KMS-11 (cell line): ENCODE measurements at regions not wholly inside any gene's neighbourhood (a gene's known extent, or its start where the extent isn't known, plus 50 kb on each side); places are given as distances from the start of the nearest gene placed in this dataset.

Source experiments
- H2AFZ ChIP-seq: fragments of 200-600 bp; sonication (generic); 2 replicates; pipeline ENCODE4 v1.6.1; 2016; ENCODE audit warnings: antibody characterized with exemption, mixed run types, low read depth
- H3K27ac ChIP-seq: fragments of 200-600 bp; sonication (generic); 2 replicates; pipeline ENCODE4 v1.6.1; 2016; ENCODE audit warnings: mild to moderate bottlenecking, mixed run types
- H3K27me3 ChIP-seq: fragments of 200-600 bp; sonication (generic); 2 replicates; pipeline ENCODE4 v1.6.1; 2017; ENCODE audit warnings: mild to moderate bottlenecking, low read depth, mixed run types, moderate library complexity; ENCODE audit not compliant: insufficient read depth
- H3K36me3 ChIP-seq: fragments of 200-600 bp; sonication (generic); 2 replicates; pipeline ENCODE4 v1.6.1; 2017; ENCODE audit warnings: mild to moderate bottlenecking, mixed run types; ENCODE audit not compliant: insufficient read depth
- H3K4me1 ChIP-seq: fragments of 200-600 bp; sonication (generic); 2 replicates; pipeline ENCODE4 v1.6.1; 2016; ENCODE audit warnings: mild to moderate bottlenecking, low read depth, mixed run types; ENCODE audit not compliant: poor library complexity, severe bottlenecking
- H3K4me2 ChIP-seq: fragments of 200-600 bp; sonication (generic); 2 replicates; pipeline ENCODE4 v1.7.0; 2016; ENCODE audit warnings: mild to moderate bottlenecking, mixed run types
- H3K4me3 ChIP-seq: fragments of 200-600 bp; sonication (generic); IDR thresholded peaks from 2 replicates; pipeline ENCODE4 v1.6.1; 2017; ENCODE audit warnings: low read depth, low read length, mixed read lengths; ENCODE audit not compliant: insufficient read depth
- H3K79me2 ChIP-seq: fragments of 200-600 bp; sonication (generic); 2 replicates; pipeline ENCODE4 v1.6.1; 2016; ENCODE audit warnings: low read depth, mixed run types; ENCODE audit not compliant: insufficient read depth
- H3K9ac ChIP-seq: fragments of 200-600 bp; sonication (generic); 2 replicates; pipeline ENCODE4 v1.6.1; 2016; ENCODE audit warnings: mild to moderate bottlenecking, mixed run types
- H4K20me1 ChIP-seq: fragments of 200-600 bp; sonication (generic); 2 replicates; pipeline ENCODE4 v1.6.1; 2016; ENCODE audit warnings: mild to moderate bottlenecking, mixed run types; ENCODE audit not compliant: insufficient read depth
- CTCF ChIP-seq: fragments of 200-600 bp; sonication (generic); conservative IDR thresholded peaks from 2 replicates; pipeline ENCODE4 v1.6.1; 2017; ENCODE audit warnings: low read depth, mild to moderate bottlenecking, antibody characterized with exemption, low read length, moderate library complexity, mixed read lengths

- H3K4me1 ChIP-seq: no peaks in the 10 kb centered on the region
- no peaks in the 10 kb centered on the region for H3K27me3 ChIP-seq
- TF ChIP-seq CTCF: no peak
- no peak overlapping the region for H2AFZ ChIP-seq
- no peaks in the 10 kb centered on the region for H4K20me1 ChIP-seq
- H3K9ac ChIP-seq: no peak overlapping the region
- H3K79me2 ChIP-seq: no peaks in the 10 kb centered on the region
- H3K4me3 ChIP-seq: no peak overlapping the region
- H3K4me2 ChIP-seq: no peak overlapping the region
- H3K36me3 ChIP-seq: no peaks in the 10 kb centered on the region
- H3K27ac ChIP-seq: no peak overlapping the region
These were observed 465.0 kb downstream of the EBF1 start for GRCh38 chr5:158634714-158635113.

- TF ChIP-seq CTCF: no peak
- Histone ChIP-seq H3K36me3 (no peaks in the 10 kb centered on the region), H3K27me3 (no peaks in the 10 kb centered on the region), H3K9ac (no peak overlapping the region), H4K20me1 (no peaks in the 10 kb centered on the region), H3K4me2 (no peak overlapping the region), H3K79me2 (no peaks in the 10 kb centered on the region), H3K4me3 (no peak overlapping the region), H3K4me1 (no peaks in the 10 kb centered on the region), H3K27ac (no peak overlapping the region), H2AFZ (no peak overlapping the region)
These were observed 470.0 kb downstream of the EBF1 start for GRCh38 chr5:158629591-158630312.

GRCh38 chr5:158626718-158627117 is 473.0 kb downstream of the EBF1 start:
- no peaks in the 10 kb centered on the region for H3K36me3 ChIP-seq
- no peaks in the 10 kb centered on the region for H3K27me3 ChIP-seq
- H3K4me1 ChIP-seq: no peaks in the 10 kb centered on the region
- no peak overlapping the region for H3K4me2 ChIP-seq
- H3K4me3 ChIP-seq: no peak overlapping the region
- H3K79me2 ChIP-seq: no peaks in the 10 kb centered on the region
- H4K20me1 ChIP-seq: no peaks in the 10 kb centered on the region
- H2AFZ ChIP-seq: no peak overlapping the region
- no peak overlapping the region for H3K27ac ChIP-seq
- TF ChIP-seq CTCF: no peak
- no peak overlapping the region for H3K9ac ChIP-seq

- Histone ChIP-seq H3K4me1 (no peaks in the 10 kb centered on the region), H3K4me3 (no peak overlapping the region), H3K36me3 (no peaks in the 10 kb centered on the region), H3K27me3 (no peaks in the 10 kb centered on the region), H3K9ac (no peak overlapping the region), H2AFZ (no peak overlapping the region), H3K27ac (no peak overlapping the region), H3K79me2 (no peaks in the 10 kb centered on the region), H4K20me1 (no peaks in the 10 kb centered on the region), H3K4me2 (no peak overlapping the region)
- no peak for TF ChIP-seq CTCF
These were observed 475.7 kb downstream of the EBF1 start for GRCh38 chr5:158623971-158624370.
